CD4-positive, alpha-beta T cell treated with Interleukin-6 at 100 ng/mL for 8 hours (primary cell): ENCODE measurements at regions not wholly inside any gene's neighbourhood (a gene's known extent, or its start where the extent isn't known, plus 50 kb on each side); places are given as distances from the start of the nearest gene placed in this dataset.

ENCODE experiments used
- DNase-seq: peaks from one replicate; pipeline ENCODE4 v3.0.0-alpha.2; 2020; ENCODE audit warnings: mixed read lengths, low spot score

DNA sequence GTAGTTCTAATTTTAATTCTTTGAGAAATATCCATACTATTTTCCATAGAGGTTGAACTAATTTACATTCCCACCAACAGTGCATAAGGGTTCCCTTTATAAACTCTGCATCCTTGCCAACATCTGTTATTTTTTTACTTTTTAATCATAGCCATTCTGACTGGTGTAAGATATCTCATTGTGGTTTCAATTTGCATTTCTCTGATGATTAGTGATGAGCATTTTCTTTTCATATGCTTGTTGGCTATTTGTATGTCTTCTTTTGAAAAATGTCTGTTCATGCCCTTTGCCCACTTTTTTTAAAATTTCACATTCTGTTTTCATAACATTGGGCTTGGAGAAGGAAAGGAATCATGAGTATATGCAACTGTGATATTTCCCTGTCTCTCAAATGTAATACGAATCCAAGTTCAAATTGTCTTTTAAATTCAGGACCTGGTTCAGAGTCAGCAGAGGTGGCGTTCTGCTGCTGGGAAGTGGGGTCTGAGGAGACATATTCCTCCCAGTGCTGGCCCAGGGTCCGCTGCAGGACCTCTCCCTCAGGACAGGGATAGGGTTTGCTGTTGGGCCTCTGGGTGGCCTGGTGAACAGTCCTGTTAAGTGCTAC is 81.2 kb upstream of the ETV6 start:
- no peak for DNase-seq

- DNase-seq = no peak
Measured at GRCh38 chr12:11568762-11569478, 80.6 kb upstream of the ETV6 start.

GRCh38 chr12:11569716-11570115 is 79.8 kb upstream of the ETV6 start:
- no peak for DNase-seq

GRCh38 chr12:11573880-11574279 is 75.6 kb upstream of the ETV6 start:
- DNase-seq = no peak

GRCh38 chr12:11576104-11576503 is 73.4 kb upstream of the ETV6 start:
- DNase-seq = no peak

DNA sequence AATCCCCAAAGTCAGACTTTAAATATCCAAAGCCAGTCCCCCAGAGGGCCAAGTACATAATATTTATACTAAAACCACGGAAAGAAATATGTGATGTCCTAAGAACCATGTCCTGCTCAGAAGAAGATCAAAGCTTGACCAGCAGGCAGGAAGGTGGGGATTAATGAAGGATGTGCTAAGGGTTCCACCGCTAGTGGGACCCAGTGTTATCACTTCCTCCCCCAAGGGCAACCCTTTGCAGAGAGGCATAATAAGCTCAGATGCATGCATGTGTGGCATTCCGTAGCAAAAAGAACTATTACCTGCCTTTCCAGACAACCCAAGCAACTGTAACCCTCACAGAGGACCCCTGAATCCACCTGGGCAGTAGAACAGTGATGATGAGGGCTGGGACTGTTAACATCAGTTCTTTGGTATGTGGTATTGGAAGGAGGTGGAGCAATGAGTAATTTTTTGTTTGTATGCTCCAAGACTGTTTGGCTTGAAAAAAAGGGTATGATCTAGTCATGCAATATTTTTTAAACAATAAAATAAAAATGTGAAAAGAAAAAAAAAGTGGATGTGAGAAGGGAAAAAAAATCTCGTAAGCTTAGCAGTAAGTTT is 71.7 kb upstream of the ETV6 start:
- no peak for DNase-seq

DNA sequence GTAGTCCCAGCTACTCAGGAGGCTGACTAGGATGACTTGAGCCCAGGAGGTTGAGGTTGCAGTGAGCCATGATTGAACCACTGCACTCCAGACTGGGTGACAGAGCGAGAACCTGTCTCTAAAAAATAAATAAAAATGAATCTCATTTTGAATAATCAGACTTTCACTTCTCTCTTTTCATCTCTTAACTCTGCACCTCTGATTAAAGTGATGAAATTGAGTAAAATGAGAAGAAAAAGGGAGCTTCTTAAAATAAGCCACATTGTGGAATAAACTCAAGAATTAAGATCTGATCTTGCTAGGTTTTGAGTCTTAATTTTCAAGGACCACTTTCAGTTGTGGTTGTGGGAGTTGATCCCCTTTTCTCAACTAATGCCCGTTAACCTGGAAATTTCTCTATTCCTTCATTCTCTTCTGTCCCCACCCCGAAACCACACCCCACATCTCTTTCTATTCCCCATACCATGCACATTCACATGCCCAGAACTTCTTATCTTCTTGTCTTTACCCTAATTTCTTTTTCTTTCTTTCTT is 70.9 kb upstream of the ETV6 start:
- no peak for DNase-seq

DNA sequence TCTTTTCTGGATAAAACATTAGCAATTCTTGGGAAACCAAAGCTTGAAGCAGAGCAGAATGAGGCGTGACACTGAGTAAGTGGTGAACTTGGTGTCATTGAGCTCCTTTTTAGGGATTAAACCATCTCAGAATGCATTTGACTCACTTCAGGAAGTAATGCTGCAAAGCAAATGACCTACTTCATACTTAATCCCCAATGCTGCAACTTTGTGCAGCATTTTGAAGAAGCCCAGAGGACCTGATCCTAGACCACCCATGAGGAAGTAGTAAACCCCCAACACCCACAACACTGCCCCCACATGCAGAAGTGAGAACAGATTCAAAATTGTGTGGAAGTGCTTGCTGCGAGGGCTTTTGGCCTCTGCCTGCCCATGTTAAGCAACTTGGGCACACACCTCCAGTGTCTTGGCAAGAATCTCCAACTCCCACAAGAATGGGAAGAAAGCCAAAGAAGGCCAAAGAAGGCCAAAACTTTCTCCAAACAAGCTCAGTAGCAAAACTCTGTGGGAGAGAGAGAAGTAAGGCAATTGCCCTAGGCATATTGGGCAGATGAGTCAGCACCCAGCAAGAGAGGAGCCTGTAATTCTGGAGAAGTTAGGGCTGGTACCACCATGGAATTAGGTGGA is 69.2 kb upstream of the ETV6 start:
- no peak for DNase-seq

DNA sequence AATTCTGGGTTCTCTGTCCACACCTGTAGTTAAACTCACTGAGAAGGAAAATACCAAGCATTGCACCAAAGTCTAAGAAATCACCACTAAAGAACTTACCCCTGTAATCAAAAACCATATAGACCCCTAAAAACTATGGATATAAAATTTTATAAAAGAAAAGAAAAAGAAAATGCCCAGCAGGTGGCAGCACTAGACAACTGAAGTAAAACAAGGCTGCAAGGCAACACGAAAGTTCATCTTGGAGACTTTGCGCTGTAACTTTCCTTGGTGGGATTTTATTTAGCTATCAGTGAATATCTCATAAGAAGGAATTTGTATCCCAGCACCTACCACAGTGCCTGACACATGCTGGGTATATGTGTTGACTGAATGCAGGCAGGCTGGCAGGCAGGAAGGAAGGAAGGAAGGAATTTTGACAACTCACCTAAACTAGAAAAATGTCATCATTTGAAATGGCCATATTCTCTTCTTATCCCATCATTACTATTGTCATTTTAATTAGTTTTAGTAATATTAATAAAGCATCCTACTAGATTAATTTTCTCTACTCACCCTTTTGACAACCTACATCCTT is 68.2 kb upstream of the ETV6 start:
- DNase-seq = peak; percentile 70

GRCh38 chr12:11584221-11584855 is 65.1 kb upstream of the ETV6 start:
- no peak for DNase-seq

DNA sequence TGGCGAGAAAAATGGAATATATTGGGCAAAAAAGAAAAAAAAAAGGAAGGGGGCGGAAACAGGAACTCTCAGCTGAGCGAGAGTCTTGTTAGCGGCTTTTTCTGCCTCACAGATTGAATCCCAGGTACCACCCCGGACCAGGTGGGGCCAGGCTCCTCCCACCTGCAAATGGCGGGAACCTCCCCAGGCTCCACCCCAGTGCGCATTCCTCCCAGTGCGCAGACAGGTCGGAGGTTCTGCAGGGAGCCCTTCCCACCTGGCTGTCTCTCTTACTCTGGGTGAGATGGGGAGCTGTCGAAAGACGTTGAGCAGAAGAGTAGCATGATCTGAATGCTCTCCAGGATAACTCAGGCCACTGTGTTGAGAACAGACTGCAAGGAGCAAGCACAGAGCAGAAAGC is 57.0 kb upstream of the ETV6 start:
- DNase-seq = no peak

- no peak for DNase-seq
Measured at GRCh38 chr12:11593013-11593412, 56.5 kb upstream of the ETV6 start.

DNA sequence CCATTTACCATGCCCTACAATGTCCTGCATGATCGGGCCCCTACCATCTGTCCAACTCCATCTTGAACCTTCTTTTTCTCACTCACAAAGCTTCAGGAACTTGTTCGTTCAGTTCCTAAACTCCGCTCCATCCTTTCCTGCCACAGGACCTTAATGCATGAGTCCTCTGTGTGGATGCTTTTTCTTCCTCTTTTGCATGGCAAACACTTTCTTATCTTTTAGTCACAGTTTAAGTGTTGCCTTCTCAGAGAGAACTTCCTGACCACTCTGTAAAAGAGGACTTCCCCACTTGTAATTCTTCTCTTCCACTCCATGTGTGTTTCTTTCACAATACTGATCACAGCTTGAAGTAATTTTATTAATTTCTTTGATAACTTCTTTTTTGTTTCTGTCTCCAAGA is 54.4 kb upstream of the ETV6 start:
- DNase-seq = no peak

DNA sequence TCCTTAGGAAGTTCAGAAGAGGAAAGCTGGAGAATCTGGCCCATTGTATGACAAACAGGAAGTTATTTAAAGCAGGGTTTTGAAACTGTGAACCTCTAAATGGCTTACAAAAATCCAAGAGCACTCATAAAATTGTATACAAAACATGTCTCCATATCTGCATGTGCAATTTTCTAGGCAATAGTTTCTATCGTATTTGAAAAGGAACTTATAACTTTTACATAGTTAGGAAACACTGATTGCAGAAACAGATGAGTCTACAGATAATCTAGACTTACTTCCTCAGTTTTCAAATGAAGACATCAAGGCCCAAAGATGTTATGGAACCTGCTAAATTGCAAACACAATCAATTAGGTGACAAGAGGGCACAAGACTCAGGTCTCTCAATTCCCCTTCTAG is 53.3 kb upstream of the ETV6 start:
- no peak for DNase-seq

GRCh38 chr12:11598900-11599299 is 50.6 kb upstream of the ETV6 start:
- DNase-seq = no peak
